Progenitor cell of endocrine pancreas (in vitro differentiated cells): ENCODE measurements at regions not wholly inside any gene's neighbourhood (a gene's known extent, or its start where the extent isn't known, plus 50 kb on each side); places are given as distances from the start of the nearest gene placed in this dataset.

Experiments used
- DNase-seq: peaks from one replicate; pipeline ENCODE4 v3.0.0; 2021; ENCODE audit warnings: low spot score; ENCODE audit not compliant: unreplicated experiment
- H3K27ac Mint-ChIP-seq: 2 replicates; pipeline ENCODE4 v1.8.0; 2021; ENCODE audit warnings: mild to moderate bottlenecking, moderate library complexity, mixed read lengths
- H3K27me3 Mint-ChIP-seq: 2 replicates; pipeline ENCODE4 v1.8.0; 2021; ENCODE audit warnings: mixed read lengths
- H3K36me3 Mint-ChIP-seq: 2 replicates; pipeline ENCODE4 v1.8.0; 2022; ENCODE audit warnings: mixed read lengths; ENCODE audit not compliant: insufficient read depth
- H3K4me1 Mint-ChIP-seq: 2 replicates; pipeline ENCODE4 v1.8.0; 2021; ENCODE audit warnings: low read depth, mixed read lengths
- H3K4me3 Mint-ChIP-seq: 2 replicates; pipeline ENCODE4 v1.8.0; 2021; ENCODE audit warnings: low read depth, mild to moderate bottlenecking, moderate library complexity, mixed read lengths
- H3K9me3 Mint-ChIP-seq: 2 replicates; pipeline ENCODE4 v1.8.0; 2021; ENCODE audit warnings: low read depth, mixed read lengths
- CTCF ChIP-seq: fragments of 200-600 bp; sonication (generic); IDR thresholded peaks from one replicate; pipeline ENCODE4 v1.5.0; 2021; ENCODE audit warnings: antibody characterized with exemption, mild to moderate bottlenecking; ENCODE audit not compliant: unreplicated experiment

- TF ChIP-seq CTCF, result no peak
- Mint-ChIP-seq H3K27me3 (no peaks in the 10 kb centered on the region), H3K4me1 (peaks cover 10% of the 10 kb centered on the region), H3K36me3 (no peaks in the 10 kb centered on the region), H3K9me3 (no peaks in the 10 kb centered on the region), H3K27ac (no peak overlapping the region), H3K4me3 (no peak overlapping the region)
- DNase-seq, result no peak
Observed at GRCh38 chr4:187179086-187180058, 455.7 kb upstream of the FAT1 start.

GRCh38 chr4:187181054-187181453 is 457.4 kb upstream of the FAT1 start:
- Mint-ChIP-seq H3K36me3 (no peaks in the 10 kb centered on the region), H3K4me1 (peaks cover 10% of the 10 kb centered on the region), H3K4me3 (no peak overlapping the region), H3K27ac (no peak overlapping the region), H3K9me3 (no peaks in the 10 kb centered on the region), H3K27me3 (no peaks in the 10 kb centered on the region)
- TF ChIP-seq CTCF, result no peak
- no peak for DNase-seq

GRCh38 chr4:187183346-187183745 is 459.7 kb upstream of the FAT1 start:
- no peak overlapping the region for H3K27ac Mint-ChIP-seq
- H3K4me3 Mint-ChIP-seq, result no peak overlapping the region
- no peak for DNase-seq
- H3K4me1 Mint-ChIP-seq, result peaks cover 10% of the 10 kb centered on the region
- H3K9me3 Mint-ChIP-seq, result no peaks in the 10 kb centered on the region
- peaks cover 4% of the 10 kb centered on the region for H3K27me3 Mint-ChIP-seq
- no peak for TF ChIP-seq CTCF
- H3K36me3 Mint-ChIP-seq, result no peaks in the 10 kb centered on the region

GRCh38 chr4:187183826-187184225 is 460.2 kb upstream of the FAT1 start:
- Mint-ChIP-seq H3K36me3 (no peaks in the 10 kb centered on the region), H3K4me3 (no peak overlapping the region), H3K9me3 (no peaks in the 10 kb centered on the region), H3K27me3 (peaks cover 4% of the 10 kb centered on the region), H3K27ac (no peak overlapping the region), H3K4me1 (peaks cover 10% of the 10 kb centered on the region)
- TF ChIP-seq CTCF, result no peak
- DNase-seq, result no peak

GRCh38 chr4:187184508-187184907 is 460.9 kb upstream of the FAT1 start:
- H3K9me3 Mint-ChIP-seq, result no peaks in the 10 kb centered on the region
- no peak overlapping the region for H3K4me3 Mint-ChIP-seq
- peaks cover 7% of the 10 kb centered on the region for H3K27me3 Mint-ChIP-seq
- H3K4me1 Mint-ChIP-seq, result peaks cover 9% of the 10 kb centered on the region
- H3K27ac Mint-ChIP-seq, result no peak overlapping the region
- no peak for DNase-seq
- TF ChIP-seq CTCF, result no peak
- H3K36me3 Mint-ChIP-seq, result no peaks in the 10 kb centered on the region
